Transverse colon (tissue), 4 donors: ENCODE measurements at regions not wholly inside any gene's neighbourhood (a gene's known extent, or its start where the extent isn't known, plus 50 kb on each side); places are given as distances from the start of the nearest gene placed in this dataset.

Experiments used
- DNase-seq: peaks from one replicate; pipeline ENCODE4 v3.0.0-alpha.2; 2019
- H3K27ac ChIP-seq, 4 donors: fragments of 200-600 bp; sonication (generic); 2 replicates each; pipeline ENCODE4 v1.5.1; 2016 to 2018; ENCODE audit warnings: inconsistent platforms in 4 of 4
- H3K27me3 ChIP-seq: fragments of 200-600 bp; sonication (generic); 2 replicates; pipeline ENCODE4 v1.5.1; 2017; ENCODE audit warnings: inconsistent platforms
- H3K36me3 ChIP-seq, 4 donors: fragments of 200-600 bp; sonication (generic); 2 replicates each; pipeline ENCODE4 v1.5.1; 2017 to 2019; ENCODE audit warnings: inconsistent platforms in 4 of 4
- H3K4me1 ChIP-seq, 4 donors: fragments of 200-600 bp; sonication (generic); 2 replicates each; pipeline ENCODE4 v1.5.1; 2017 to 2020; ENCODE audit warnings: inconsistent platforms in 4 of 4
- H3K4me3 ChIP-seq, 4 donors: fragments of 200-600 bp; sonication (generic); 1 replicate in 1 of 4; 2 replicates in 3 of 4; pipeline versions ENCODE4 v1.5.1 to v1.6.1; 2017 to 2019; ENCODE audit warnings: inconsistent platforms in 4 of 4
- H3K9me3 ChIP-seq, 2 donors: fragments of 200-600 bp; sonication (generic); 2 replicates each; pipeline ENCODE4 v1.5.1; 2017 to 2019; ENCODE audit warnings: inconsistent platforms in 2 of 2
- CTCF ChIP-seq, 5 experiments: fragments of 200-600 bp in 3 of 5; fragments of 450-650 bp in 2 of 5; sonication (generic) in 3 of 5; IDR thresholded peaks; 1 replicate in 2 of 5; 2 replicates in 3 of 5; pipeline ENCODE4 v1.5.1; 2016 to 2017; ENCODE audit warnings: antibody characterized with exemption in 5 of 5, inconsistent platforms in 3 of 5, mild to moderate bottlenecking in 2 of 5, moderate library complexity in 1 of 5
- EP300 ChIP-seq: sonication (generic); formaldehyde crosslinking; IDR thresholded peaks from one replicate; pipeline ENCODE4 v1.6.1; 2017; ENCODE audit warnings: antibody characterized with exemption, low read depth
- POLR2A ChIP-seq: fragments of 450-650 bp; IDR thresholded peaks from one replicate; pipeline ENCODE4 v1.6.1; 2016; ENCODE audit warnings: antibody characterized with exemption, mild to moderate bottlenecking, moderate library complexity
- POLR2AphosphoS5 ChIP-seq, 3 donors: sonication (generic); formaldehyde crosslinking; IDR thresholded peaks; one replicate each; pipeline ENCODE4 v1.6.1; 2016; ENCODE audit warnings: antibody characterized with exemption in 3 of 3
- WGBS, 2 donors: methylation state at CpG; one replicate each; pipeline ENCODE4 v1.1.5; 2018; ENCODE audit warnings: low coverage in 1 of 2; 5-methylcytosine and 5-hydroxymethylcytosine counted together
- in situ Hi-C, 4 donors: fragments of 200-750 bp; cut with MboI; loops; one replicate each; pipeline versions ENCODE4 v1.15.0 to v1.15.1; 2017; ENCODE audit warnings: low sequenced_read_pairs in 3 of 4, low pct_ligation_motif_present in 1 of 4, low pct_unique_long_range_greater_than_20kb in 1 of 4
- intact Hi-C: fragments of 100-400 bp; cut with DNase I; formaldehyde crosslinking; loops from one replicate; pipeline ENCODE4 v1.15.1; 2023; ENCODE audit warnings: low total_unique reads

DNA sequence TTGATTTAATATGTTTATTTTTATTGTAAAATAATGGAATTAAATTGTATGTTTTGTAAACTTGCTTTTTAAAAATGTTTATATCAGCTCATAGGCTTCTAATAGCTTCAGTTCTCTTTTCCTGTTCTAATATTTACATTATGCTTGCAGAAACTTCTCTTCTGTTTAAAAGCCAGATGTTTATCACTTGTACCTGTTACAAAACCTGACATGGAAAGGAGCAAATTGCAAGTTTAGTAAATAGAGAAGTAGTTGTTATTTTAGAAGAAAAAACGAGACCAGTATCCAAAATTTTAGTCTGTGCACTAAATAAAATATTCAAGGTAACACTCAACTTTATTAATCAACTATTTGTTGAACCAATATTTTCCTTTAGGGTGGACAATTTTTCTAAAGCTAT is 69.4 kb upstream of the GUCY1A1 start:
- Histone ChIP-seq H3K4me3 (no peak overlapping the region), H3K36me3 (no peaks in the 10 kb centered on the region), H3K4me1 (no peaks in the 10 kb centered on the region), H3K27me3 (no peaks in the 10 kb centered on the region), H3K27ac (no peak overlapping the region), H3K9me3 (no peaks in the 10 kb centered on the region)
- intact Hi-C loops (no loop called here), in situ Hi-C loops (no loop called here)
- TF ChIP-seq POLR2A = no peak
- no peak for TF ChIP-seq CTCF (IDR thresholded peaks at IDR 0.05)
- no peak for TF ChIP-seq EP300
- no peak for TF ChIP-seq POLR2AphosphoS5 (IDR thresholded peaks at IDR 0.05)
- 24 to 44% methylated on average over 1 of the region's 1 CpG for WGBS, 2 donors
- no peak for DNase-seq

DNA sequence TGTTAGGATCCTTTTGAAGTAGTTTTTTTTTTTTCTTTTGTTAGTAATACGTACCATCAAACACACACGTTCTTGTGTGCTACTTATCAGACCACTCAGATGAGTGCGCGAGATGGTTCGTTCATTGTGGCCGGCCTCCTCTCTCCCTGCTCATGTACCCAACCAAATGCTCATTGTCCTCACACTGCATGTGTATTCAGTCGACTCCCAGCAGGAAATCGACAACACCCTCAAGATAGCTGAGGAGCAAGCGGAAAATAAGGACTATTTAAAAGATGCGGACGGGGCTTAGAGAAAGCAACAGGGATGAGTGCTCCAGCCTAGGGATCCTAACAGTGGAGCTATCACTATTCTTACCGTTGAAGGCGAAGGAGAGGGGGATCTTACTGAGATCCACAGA is 72.9 kb upstream of the GUCY1A1 start:
- WGBS, 2 donors = 90 to 91% methylated on average over 7 to 13 of the region's 13 CpGs
- Histone ChIP-seq H3K9me3 (no peaks in the 10 kb centered on the region), H3K27me3 (no peaks in the 10 kb centered on the region), H3K4me1 (peaks cover 0 to 4% (median 0%) of the 10 kb centered on the region in 4 donors), H3K4me3 (no peak overlapping the region), H3K27ac (no peak overlapping the region), H3K36me3 (no peaks in the 10 kb centered on the region)
- intact Hi-C loops (no loop called here), in situ Hi-C loops (no loop called here)
- no peak for DNase-seq
- no peak for TF ChIP-seq POLR2A
- TF ChIP-seq CTCF (IDR thresholded peaks at IDR 0.05) = no peak
- no peak for TF ChIP-seq EP300
- TF ChIP-seq POLR2AphosphoS5 (IDR thresholded peaks at IDR 0.05) = no peak

DNA sequence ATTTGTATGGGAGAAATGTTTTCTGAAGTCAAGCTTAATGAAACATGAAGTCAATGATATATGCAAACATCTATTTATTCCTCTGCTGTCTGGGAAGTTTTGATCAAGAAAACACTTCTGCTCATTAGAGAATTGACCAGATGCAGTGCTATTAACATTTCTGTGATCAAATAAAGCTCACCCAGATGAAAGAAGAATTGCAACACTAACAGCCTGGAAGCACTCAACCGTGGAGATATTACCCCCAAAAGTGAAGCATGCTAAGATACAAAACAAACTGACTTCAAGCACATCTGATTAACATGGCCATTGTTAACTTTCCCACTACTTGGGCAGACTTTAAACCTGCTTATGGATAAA is 73.7 kb upstream of the GUCY1A1 start:
- H3K4me1 ChIP-seq = peaks cover 0 to 4% (median 0%) of the 10 kb centered on the region in 4 donors
- intact Hi-C loops = no loop called here
- in situ Hi-C loops = no loop called here
- H3K9me3 ChIP-seq = no peaks in the 10 kb centered on the region
- TF ChIP-seq EP300 = no peak
- no peak for TF ChIP-seq POLR2A
- TF ChIP-seq POLR2AphosphoS5 (IDR thresholded peaks at IDR 0.05) = no peak
- TF ChIP-seq CTCF (IDR thresholded peaks at IDR 0.05) = no peak
- no peak overlapping the region for H3K4me3 ChIP-seq
- no peak for DNase-seq
- WGBS, 2 donors = 50 to 83% methylated on average over 1 of the region's 1 CpG
- no peaks in the 10 kb centered on the region for H3K36me3 ChIP-seq
- no peaks in the 10 kb centered on the region for H3K27me3 ChIP-seq
- no peak overlapping the region for H3K27ac ChIP-seq

DNA sequence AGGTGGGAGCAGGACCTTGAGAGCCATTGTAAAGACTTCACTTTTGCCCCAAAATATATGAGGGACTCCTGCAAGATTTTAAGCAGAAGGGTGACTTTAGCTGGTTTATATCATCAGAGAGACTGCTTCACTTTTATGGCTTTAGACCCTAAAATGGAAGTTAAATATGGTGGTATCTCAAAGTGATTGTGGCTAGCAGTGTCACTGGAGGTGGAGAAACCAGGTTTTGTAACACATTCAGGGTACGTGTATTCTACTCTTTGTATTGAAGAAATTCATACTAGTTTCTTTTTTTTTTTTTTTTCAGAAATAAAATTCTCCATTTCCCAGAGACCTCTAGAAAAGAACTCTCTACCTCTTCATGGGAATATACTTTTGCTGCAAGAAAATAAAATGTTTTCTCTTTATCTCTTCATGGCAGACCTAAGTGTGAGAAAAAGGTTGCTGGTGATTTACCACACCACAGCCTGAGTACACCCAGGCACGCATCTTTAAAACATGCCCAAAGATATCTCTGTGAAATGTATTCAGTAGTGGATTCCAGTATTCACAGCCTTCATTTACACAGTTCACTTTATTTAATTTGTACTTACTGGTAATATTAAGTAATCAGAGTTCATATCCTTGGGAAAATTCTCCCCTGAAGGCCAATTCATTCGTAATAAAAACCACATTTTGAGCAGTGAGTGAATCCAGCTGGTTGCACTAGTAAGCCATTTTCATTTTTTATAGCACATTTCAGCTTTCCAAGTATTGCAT is 74.3 kb upstream of the GUCY1A1 start:
- no peaks in the 10 kb centered on the region for H3K27me3 ChIP-seq
- H3K4me3 ChIP-seq = no peak overlapping the region
- no peaks in the 10 kb centered on the region for H3K9me3 ChIP-seq
- peak overlapping the region; percentile 4 to 51 (median 30) for H3K27ac ChIP-seq
- DNase-seq = no peak
- WGBS, 2 donors = 63 to 81% methylated on average over 2 to 3 of the region's 3 CpGs
- TF ChIP-seq EP300 (no peak), POLR2AphosphoS5 (IDR thresholded peaks at IDR 0.05) (peak; percentile 38 to 66 (median 57)), POLR2A (no peak), CTCF (IDR thresholded peaks at IDR 0.05) (no peak)
- in situ Hi-C loops = no loop called here
- intact Hi-C loops = no loop called here
- peaks cover 0 to 4% (median 0%) of the 10 kb centered on the region in 4 donors for H3K4me1 ChIP-seq
- H3K36me3 ChIP-seq = no peaks in the 10 kb centered on the region
